GM18508 (cell line): ENCODE measurements at regions not wholly inside any gene's neighbourhood (a gene's known extent, or its start where the extent isn't known, plus 50 kb on each side); places are given as distances from the start of the nearest gene placed in this dataset.
"Not testable (repeated sequence)": the region's sequence is repeated elsewhere in the genome, so short reads cannot be mapped to it uniquely, and the experiment has no call there.

Experiments
- ATAC-seq: cut with Tn5 transposase; IDR thresholded peaks from one replicate; pipeline ENCODE4 v1.9.1; 2021; ENCODE audit warnings: moderate number of reproducible peaks; ENCODE audit not compliant: insufficient read depth, unreplicated experiment

GRCh38 chr10:65571011-65571570 is 1354.7 kb upstream of the LRRTM3 start:
- no peak for ATAC-seq

- ATAC-seq: no peak
These were observed 1344.3 kb upstream of the LRRTM3 start for GRCh38 chr10:65581426-65582026.

- no peak for ATAC-seq
These were observed 1323.5 kb upstream of the LRRTM3 start for GRCh38 chr10:65602182-65602865.

GRCh38 chr10:65611592-65611991 is 1314.2 kb upstream of the LRRTM3 start:
- no peak for ATAC-seq

- ATAC-seq: no peak
These were observed 1310.8 kb upstream of the LRRTM3 start for GRCh38 chr10:65614956-65615565.

GRCh38 chr10:65618126-65618525 is 1307.7 kb upstream of the LRRTM3 start:
- no peak for ATAC-seq

GRCh38 chr10:65620404-65621048 is 1305.3 kb upstream of the LRRTM3 start:
- no peak for ATAC-seq

DNA sequence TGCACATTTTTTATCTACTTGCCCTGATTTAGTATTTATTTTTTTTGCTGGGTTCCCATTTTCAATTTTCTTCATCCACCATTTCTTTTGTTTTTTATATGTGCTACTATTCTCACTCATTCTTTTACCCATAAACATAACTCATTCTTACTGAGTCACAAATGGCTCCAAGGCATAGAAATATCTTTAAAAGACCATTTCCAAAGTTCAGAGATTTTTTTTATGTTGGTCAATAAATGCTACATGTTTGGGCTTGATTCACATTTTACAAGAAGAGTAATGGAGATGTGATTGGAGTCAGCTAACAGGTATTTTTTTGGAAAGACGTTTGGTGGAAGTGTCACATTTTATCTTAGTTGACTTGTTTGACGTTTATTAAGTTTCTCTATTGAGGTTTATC is 1303.2 kb upstream of the LRRTM3 start:
- ATAC-seq: no peak

DNA sequence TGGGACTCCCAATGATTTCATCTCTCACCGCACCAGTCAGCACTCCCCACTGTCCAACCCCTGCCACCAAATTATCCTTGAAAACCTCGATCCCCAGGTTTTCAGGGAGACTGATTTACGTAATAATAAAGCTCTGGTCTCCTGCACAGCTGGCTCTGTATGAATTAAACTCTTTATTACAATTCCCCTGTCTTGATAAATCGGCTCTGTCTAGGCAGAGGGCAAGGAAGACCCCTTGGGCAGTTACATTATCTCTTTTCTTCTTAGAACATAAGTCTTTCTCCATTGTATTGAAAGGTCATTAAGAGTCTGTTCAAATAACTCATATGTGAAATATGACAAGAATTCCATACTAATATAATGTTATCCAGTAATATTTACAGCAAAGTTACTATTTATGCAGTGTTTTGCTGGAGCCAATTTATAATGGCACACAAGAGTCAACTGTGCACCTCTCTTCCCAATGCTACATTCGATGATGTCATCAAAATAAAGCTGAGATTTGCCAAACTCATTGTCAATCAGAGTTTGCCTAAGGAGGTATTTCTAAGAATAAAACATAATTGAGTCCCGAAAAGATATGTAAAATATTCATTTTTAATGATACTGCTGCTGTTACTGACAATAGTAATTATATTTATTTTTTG is 1297.2 kb upstream of the LRRTM3 start:
- ATAC-seq: no peak

DNA sequence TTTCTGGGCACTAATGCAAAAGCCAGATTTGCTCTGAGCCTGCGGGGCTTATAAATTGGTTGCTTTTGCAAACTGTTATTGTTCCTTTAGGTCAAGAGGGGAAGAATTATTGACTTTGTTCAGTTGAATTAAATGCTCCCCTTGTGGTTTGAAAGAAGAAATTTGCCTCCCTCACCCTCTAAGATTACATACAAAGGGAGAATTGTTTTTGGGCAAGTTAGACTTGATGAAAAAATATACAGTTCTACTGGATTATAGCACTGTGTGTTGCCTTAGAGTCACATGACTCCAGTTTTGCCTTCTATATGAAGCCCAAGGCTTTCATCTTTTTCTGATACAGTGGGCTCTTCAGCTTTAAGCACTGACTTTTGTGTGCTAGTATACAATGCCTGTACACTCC is 1265.8 kb upstream of the LRRTM3 start:
- no peak for ATAC-seq

GRCh38 chr10:65670087-65670486 is 1255.7 kb upstream of the LRRTM3 start:
- no peak for ATAC-seq

GRCh38 chr10:65670596-65670995 is 1255.2 kb upstream of the LRRTM3 start:
- ATAC-seq: not testable (repeated sequence)

DNA sequence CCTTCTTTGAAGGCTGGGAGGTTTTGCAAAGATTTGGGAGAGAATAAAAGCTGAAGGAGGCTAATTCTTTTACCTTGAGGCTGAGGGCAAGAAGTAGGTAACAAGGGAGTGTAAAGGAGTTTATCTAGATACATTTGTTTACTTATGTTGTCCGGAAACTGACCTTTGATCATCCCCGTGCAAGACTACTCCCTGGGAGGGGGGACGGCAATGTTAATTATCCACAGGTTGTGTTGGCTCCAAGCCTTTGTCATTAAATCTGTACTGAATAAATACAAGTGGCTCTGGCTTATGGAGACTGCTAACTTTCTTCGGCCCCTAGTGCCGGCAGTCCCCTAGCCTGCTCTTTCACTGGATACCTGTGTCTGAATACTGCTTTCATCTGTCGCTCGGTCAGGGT is 1250.6 kb upstream of the LRRTM3 start:
- ATAC-seq: no peak

GRCh38 chr10:65684896-65685295 is 1240.9 kb upstream of the LRRTM3 start:
- no peak for ATAC-seq

- no peak for ATAC-seq
These were observed 1224.6 kb upstream of the LRRTM3 start for GRCh38 chr10:65701168-65701776.

DNA sequence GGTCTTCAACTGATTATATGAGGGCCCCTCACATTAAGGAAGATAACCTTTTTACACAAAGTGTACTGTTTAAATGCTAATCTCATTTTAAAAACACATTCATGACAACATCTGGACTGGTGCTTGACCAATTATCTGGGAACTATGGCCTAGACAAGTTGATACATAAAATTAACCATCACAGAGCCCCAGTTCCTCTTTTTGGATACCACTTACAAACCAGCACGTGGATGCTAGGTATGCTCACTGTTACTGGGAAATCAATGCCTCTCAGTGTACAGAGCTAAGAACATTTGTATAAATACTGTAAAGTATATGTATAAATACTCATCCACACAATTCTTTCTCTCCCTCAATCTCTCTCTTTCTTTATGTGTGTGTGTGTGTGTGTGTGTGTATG is 1217.8 kb upstream of the LRRTM3 start:
- ATAC-seq: no peak

- ATAC-seq: no peak
These were observed 1215.5 kb upstream of the LRRTM3 start for GRCh38 chr10:65710306-65710705.

- ATAC-seq: no peak
These were observed 1206.0 kb upstream of the LRRTM3 start for GRCh38 chr10:65719790-65720189.

GRCh38 chr10:65720901-65721300 is 1204.9 kb upstream of the LRRTM3 start:
- no peak for ATAC-seq

- ATAC-seq: no peak
These were observed 1202.3 kb upstream of the LRRTM3 start for GRCh38 chr10:65723525-65723924.
